GM12878 (cell line): ENCODE measurements at regions not wholly inside any gene's neighbourhood (a gene's known extent, or its start where the extent isn't known, plus 50 kb on each side); places are given as distances from the start of the nearest gene placed in this dataset.

ENCODE experiments used
- ATF7 ChIP-seq: fragments of 450-650 bp; IDR thresholded peaks from 2 replicates; pipeline ENCODE4 v1.6.1; 2016; ENCODE audit warnings: low read depth, mild to moderate bottlenecking
- BHLHE40 ChIP-seq, 2 experiments: fragments of 450-650 bp in 1 of 2; IDR thresholded peaks; 2 replicates each; pipeline ENCODE4 v1.6.1; 2011 to 2017; ENCODE audit warnings: low read depth in 2 of 2, borderline replicate concordance in 1 of 2, improper control_type of control experiment in 1 of 2, low read length in 1 of 2, mild to moderate bottlenecking in 1 of 2
- CBFB ChIP-seq: IDR thresholded peaks from 2 replicates; pipeline ENCODE4 v1.6.1; 2016; ENCODE audit warnings: antibody characterized with exemption, low read depth
- CEBPB ChIP-seq, 2 experiments: fragments of 150-350 bp in 1 of 2; IDR thresholded peaks; 2 replicates each; pipeline ENCODE4 v1.6.1; 2012 to 2014; ENCODE audit warnings: low read depth in 2 of 2, low read length in 2 of 2, borderline replicate concordance in 1 of 2, inconsistent platforms in 1 of 2
- EZH2 ChIP-seq: IDR thresholded peaks from 2 replicates; pipeline ENCODE4 v1.6.1; 2012; ENCODE audit warnings: low read depth, mild to moderate bottlenecking, control low read depth, inconsistent platforms, low read length, borderline replicate concordance; ENCODE audit not compliant: control insufficient read depth
- POLR2A ChIP-seq: IDR thresholded peaks from 2 replicates; pipeline ENCODE4 v1.6.1; 2011; ENCODE audit warnings: low read depth, mild to moderate bottlenecking, low read length
- POLR2AphosphoS2 ChIP-seq: IDR thresholded peaks from 2 replicates; pipeline ENCODE4 v1.6.1; 2011; ENCODE audit warnings: low read depth, mild to moderate bottlenecking, low read length, improper control_type of control experiment, moderate library complexity
- SIN3A ChIP-seq: IDR thresholded peaks from 2 replicates; pipeline ENCODE4 v1.6.1; 2012; ENCODE audit warnings: low read depth, low read length, improper control_type of control experiment
- SMC3 ChIP-seq: IDR thresholded peaks from 2 replicates; pipeline ENCODE4 v1.6.1; 2011; ENCODE audit warnings: low read length, improper control_type of control experiment, borderline replicate concordance
- SPI1 ChIP-seq: IDR thresholded peaks from 2 replicates; pipeline ENCODE4 v1.6.1; 2011; ENCODE audit warnings: low read depth, mild to moderate bottlenecking, low read length, moderate library complexity, borderline replicate concordance; ENCODE audit not compliant: insufficient read depth
- TAF1 ChIP-seq: IDR thresholded peaks from 2 replicates; pipeline ENCODE4 v1.6.1; 2011; ENCODE audit warnings: mild to moderate bottlenecking, low read depth, low read length, borderline replicate concordance
- TF ChIP-seq, protein P1 (sequence below), 3 experiments: IDR thresholded peaks in 2 of 3; conservative IDR thresholded peaks in 1 of 3; 2 replicates each; pipeline ENCODE4 v1.5.1; 2011; ENCODE audit warnings: low read depth in 3 of 3, low read length in 3 of 3, mild to moderate bottlenecking in 3 of 3, control low read depth in 2 of 3, moderate library complexity in 2 of 3, inconsistent platforms in 1 of 3, mixed read lengths in 1 of 3; ENCODE audit not compliant: control insufficient read depth in 2 of 3, insufficient read depth in 1 of 3; ENCODE audit errors: extremely low read depth in 1 of 3
- TF ChIP-seq, protein P2 (sequence below): fragments of 450-650 bp; IDR thresholded peaks from 2 replicates; pipeline ENCODE4 v1.6.1; 2016; ENCODE audit warnings: mild to moderate bottlenecking
- TF ChIP-seq, protein P3 (sequence below): IDR thresholded peaks from 2 replicates; pipeline ENCODE4 v1.6.1; 2011; ENCODE audit warnings: mild to moderate bottlenecking, low read depth, low read length, moderate library complexity; ENCODE audit not compliant: insufficient replicate concordance

DNA sequence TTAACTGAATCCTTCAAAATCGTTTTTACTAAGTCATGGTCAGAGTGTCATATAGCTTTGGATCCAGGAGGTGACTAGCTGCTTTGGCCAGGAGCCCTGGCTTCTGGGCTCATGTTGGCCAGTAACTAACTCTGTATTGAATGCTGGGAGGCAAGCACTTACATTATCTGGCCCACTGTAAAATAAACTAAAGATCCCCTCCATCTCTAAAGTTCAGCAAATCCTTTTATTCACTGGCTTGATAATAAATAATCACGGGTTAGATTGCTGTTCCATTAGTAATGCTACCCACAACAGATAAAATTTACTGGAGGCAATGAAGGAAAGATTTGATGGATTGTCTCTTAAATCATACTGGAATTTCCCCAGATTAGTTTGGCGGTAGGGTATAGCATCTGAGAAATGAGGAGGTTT is 382.2 kb upstream of the TLE4 start:
- TF ChIP-seq SIN3A (no peak), EZH2 (no peak), TAF1 (no peak), CEBPB (IDR thresholded peaks at IDR 0.05; ENCODE audit: borderline replicate concordance in 1 of 2, low read depth in 2 of 2, low read length in 2 of 2) (no peak), BHLHE40 (IDR thresholded peaks at IDR 0.05; ENCODE audit: borderline replicate concordance in 1 of 2, low read depth in 2 of 2, low read length in 1 of 2) (no peak), POLR2A (no peak), ATF7 (no peak), CBFB (no peak), SPI1 (no peak), POLR2AphosphoS2 (no peak), SMC3 (no peak)
- TF ChIP-seq, protein P1, sequence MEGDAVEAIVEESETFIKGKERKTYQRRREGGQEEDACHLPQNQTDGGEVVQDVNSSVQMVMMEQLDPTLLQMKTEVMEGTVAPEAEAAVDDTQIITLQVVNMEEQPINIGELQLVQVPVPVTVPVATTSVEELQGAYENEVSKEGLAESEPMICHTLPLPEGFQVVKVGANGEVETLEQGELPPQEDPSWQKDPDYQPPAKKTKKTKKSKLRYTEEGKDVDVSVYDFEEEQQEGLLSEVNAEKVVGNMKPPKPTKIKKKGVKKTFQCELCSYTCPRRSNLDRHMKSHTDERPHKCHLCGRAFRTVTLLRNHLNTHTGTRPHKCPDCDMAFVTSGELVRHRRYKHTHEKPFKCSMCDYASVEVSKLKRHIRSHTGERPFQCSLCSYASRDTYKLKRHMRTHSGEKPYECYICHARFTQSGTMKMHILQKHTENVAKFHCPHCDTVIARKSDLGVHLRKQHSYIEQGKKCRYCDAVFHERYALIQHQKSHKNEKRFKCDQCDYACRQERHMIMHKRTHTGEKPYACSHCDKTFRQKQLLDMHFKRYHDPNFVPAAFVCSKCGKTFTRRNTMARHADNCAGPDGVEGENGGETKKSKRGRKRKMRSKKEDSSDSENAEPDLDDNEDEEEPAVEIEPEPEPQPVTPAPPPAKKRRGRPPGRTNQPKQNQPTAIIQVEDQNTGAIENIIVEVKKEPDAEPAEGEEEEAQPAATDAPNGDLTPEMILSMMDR (IDR thresholded peaks at IDR 0.05 in 2 of 3, conservative IDR thresholded peaks at IDR 0.05 in 1 of 3; ENCODE audit: control insufficient read depth in 2 of 3, extremely low read depth in 1 of 3, insufficient read depth in 1 of 3, low read depth in 3 of 3, low read length in 3 of 3): no peak
- TF ChIP-seq, protein P2, sequence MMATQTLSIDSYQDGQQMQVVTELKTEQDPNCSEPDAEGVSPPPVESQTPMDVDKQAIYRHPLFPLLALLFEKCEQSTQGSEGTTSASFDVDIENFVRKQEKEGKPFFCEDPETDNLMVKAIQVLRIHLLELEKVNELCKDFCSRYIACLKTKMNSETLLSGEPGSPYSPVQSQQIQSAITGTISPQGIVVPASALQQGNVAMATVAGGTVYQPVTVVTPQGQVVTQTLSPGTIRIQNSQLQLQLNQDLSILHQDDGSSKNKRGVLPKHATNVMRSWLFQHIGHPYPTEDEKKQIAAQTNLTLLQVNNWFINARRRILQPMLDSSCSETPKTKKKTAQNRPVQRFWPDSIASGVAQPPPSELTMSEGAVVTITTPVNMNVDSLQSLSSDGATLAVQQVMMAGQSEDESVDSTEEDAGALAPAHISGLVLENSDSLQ: no peak
- TF ChIP-seq, protein P3, sequence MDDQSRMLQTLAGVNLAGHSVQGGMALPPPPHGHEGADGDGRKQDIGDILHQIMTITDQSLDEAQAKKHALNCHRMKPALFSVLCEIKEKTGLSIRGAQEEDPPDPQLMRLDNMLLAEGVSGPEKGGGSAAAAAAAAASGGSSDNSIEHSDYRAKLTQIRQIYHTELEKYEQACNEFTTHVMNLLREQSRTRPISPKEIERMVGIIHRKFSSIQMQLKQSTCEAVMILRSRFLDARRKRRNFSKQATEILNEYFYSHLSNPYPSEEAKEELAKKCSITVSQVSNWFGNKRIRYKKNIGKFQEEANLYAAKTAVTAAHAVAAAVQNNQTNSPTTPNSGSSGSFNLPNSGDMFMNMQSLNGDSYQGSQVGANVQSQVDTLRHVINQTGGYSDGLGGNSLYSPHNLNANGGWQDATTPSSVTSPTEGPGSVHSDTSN: no peak
